Stimulated activated CD8-positive, alpha-beta memory T cell treated with anti-CD3 and anti-CD28 coated beads, Interleukin-12 subunit alpha, Interleukin-12 subunit beta, amount 100 ng/mL, for 1 hour (primary cell): ENCODE measurements at regions not wholly inside any gene's neighbourhood (a gene's known extent, or its start where the extent isn't known, plus 50 kb on each side); places are given as distances from the start of the nearest gene placed in this dataset.

Source experiments
- DNase-seq: peaks from one replicate; pipeline ENCODE4 v3.0.0-alpha.2; 2020; ENCODE audit warnings: low read depth

- no peak for DNase-seq
Observed at GRCh38 chr2:58560531-58560930, 319.4 kb upstream of the FANCL start.

GRCh38 chr2:58558881-58559280 is 317.8 kb upstream of the FANCL start:
- no peak for DNase-seq

GRCh38 chr2:58557176-58557575 is 316.1 kb upstream of the FANCL start:
- DNase-seq: no peak

- DNase-seq: no peak
Observed at GRCh38 chr2:58553937-58554336, 312.8 kb upstream of the FANCL start.

DNA sequence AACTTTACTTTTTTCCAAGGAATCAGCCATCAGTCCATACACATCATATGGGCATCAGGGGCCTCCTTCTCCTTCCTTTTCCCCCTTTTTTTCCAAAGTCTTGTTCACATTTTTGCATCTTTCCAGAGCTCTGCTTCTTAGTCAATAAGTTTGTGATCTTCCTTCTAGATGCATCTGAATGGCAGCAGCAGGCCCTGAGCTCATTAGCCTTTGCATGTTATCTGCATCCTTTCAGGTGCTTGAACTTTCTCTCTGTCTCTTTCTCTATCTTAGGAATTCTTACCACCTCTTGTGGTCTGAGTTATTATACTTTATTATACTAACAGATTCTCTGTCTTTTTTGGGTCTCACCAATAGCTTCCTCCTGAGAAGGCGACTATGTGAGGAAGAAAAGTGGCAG is 312.4 kb upstream of the FANCL start:
- DNase-seq: no peak

DNA sequence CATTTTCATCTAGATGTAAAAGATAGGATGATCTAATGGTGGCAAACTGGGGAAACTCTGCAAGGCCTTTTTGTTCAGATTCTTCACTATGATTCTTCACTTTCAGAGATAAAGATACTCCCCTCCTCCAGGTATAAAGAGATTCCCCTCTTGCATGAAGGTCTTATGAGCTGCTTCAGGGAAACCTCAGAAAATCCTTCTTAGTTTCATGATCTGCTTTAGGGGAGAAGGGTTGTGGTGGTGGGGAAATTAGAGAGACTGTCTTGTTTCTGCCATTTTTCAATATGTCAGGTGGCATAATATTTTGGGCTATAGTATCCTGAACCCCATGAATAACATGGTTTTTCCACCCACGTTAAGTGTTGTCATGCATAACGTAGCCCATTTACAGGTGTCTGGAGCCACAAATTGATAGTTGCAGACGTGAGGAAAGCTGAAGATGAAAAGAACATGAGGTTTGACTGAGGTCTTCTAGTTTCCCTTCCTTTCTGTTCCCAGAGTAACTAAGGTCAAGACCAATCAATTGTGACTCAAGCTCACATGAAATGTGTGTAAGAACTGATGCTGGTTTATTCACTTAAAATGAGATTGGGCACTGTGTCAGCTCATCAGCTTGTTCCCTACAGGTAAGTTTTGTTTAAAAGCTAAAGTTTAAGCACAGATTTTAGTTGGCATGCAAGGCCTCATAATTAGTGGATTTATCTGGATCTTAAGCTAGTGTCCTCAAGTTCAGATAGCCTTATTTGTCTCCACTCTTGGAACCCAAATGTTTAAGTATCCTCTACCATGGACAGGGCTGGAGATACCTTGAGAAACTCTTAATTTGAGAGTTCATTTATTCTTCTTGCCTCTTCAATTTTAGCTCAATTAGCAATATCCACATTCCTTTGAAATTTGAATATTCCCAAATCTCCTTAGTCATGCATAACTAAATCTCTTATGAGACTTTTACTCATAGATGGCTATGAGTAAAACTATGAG is 304.5 kb upstream of the FANCL start:
- no peak for DNase-seq

DNA sequence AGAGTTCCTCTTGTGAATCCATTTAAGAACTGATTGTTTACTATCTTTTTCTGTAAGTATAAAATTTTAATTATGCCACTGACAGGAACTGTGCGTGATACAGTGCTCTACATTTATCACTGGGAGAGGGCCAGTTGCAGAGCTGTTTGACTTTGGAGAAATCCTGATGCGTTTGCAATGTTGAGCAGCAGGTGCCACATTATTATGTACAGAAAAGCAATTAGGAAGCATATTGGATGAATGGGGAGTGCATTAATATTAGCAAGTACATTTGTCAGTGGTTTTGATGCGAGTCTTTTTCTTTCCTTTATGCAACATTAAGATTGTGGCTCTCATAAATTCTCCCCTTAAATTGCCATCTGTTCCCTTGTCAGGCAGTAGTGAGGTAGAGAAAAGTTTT is 302.3 kb upstream of the FANCL start:
- no peak for DNase-seq

GRCh38 chr2:58541511-58541910 is 300.4 kb upstream of the FANCL start:
- no peak for DNase-seq

- DNase-seq: no peak
Observed at GRCh38 chr2:58540681-58541080, 299.6 kb upstream of the FANCL start.

DNA sequence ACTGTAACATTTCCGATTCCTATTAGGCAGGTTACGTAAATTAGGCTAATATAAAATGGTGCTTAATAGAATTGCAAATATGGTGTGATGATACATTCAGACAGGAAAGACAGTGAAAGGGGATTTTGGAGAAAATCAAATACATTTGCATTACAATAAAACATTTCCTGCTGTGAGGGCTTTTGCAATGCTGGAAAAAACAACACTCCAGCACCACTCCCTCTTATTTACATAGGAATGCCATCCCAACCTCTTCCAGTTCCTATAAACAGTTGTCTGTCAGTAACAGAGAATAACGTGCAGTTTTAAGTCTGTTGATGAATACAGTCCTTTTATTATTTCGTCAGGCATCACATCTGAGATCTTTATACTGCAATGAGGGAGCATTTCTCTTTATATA is 298.8 kb upstream of the FANCL start:
- DNase-seq: no peak

GRCh38 chr2:58535990-58536389 is 294.9 kb upstream of the FANCL start:
- DNase-seq: no peak

DNA sequence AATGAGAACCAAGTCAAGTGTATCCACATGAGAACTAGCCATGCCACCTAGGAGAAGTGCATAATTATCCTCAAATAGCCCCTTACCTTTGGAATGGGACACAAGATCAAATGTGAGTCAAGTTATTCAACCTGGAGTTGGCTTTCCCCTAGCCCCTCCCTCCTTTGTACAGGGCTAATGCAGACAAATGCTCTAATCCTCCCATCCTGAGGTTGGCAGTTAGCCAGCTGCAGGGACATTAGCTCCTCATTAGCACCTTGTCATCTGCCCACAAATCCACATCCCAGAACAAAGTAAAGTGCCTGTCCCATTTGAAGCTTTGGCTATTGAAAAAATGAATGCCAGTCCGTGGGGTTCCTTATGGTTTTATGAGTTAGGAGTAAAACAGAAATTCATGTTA is 294.1 kb upstream of the FANCL start:
- no peak for DNase-seq

DNA sequence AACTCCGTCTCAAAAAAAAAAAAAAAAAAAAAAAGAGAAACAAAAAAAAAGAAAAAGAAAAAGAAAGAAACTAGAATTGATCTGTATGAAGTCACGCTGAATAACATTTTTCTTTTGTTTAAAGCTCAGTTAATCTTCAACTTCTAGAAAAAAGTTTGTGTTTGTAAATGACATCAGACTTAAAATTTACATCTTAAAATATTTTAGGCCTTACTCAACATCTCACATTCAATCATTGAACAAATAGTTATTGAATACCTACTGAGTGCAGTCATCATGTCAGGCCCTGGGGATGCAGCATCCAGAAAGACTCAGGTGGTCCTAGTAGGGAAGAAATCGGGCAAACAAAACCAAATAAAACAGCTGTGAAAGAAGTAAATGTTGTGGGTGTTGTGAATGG is 292.3 kb upstream of the FANCL start:
- no peak for DNase-seq

DNA sequence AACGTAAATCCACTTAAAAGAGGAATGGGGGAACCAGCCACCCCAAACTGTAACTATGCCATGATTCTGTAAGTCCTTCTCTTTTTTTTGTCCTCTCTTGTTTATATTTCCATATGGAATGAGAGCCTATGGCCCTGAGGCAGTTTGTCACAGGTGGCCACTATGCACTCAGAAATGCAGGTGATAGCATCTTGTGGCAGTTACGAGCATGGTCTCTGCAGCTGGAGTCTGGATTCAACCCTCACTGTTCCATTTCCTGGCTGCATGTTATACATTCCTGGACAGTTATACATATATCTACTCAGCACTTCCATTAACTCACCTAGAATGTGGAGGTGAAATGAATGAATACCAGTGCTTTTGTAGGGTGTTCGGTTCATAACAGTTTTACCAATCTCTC is 291.5 kb upstream of the FANCL start:
- DNase-seq: no peak

GRCh38 chr2:58527647-58528046 is 286.5 kb upstream of the FANCL start:
- no peak for DNase-seq

GRCh38 chr2:58521803-58522554 is 280.9 kb upstream of the FANCL start:
- no peak for DNase-seq

DNA sequence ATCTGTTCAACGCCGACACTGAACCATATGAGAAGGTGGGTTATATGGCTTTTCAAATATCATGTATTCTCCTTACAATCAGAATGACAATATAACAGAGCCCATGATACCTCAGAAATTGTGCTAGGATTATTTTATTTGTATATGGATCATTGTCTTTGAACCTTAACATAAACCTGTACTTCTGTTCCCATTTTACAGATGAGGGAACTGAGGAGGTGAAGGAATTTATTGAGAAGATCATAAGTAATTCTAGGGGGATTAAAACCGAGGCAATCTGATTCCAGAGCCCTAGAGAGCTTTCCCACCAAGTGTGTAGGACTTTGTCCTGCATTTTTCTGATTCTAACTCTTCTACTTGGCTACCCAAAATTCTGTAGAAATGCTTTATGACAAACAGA is 279.8 kb upstream of the FANCL start:
- DNase-seq: no peak

- DNase-seq: no peak
Observed at GRCh38 chr2:58517881-58518280, 276.8 kb upstream of the FANCL start.

DNA sequence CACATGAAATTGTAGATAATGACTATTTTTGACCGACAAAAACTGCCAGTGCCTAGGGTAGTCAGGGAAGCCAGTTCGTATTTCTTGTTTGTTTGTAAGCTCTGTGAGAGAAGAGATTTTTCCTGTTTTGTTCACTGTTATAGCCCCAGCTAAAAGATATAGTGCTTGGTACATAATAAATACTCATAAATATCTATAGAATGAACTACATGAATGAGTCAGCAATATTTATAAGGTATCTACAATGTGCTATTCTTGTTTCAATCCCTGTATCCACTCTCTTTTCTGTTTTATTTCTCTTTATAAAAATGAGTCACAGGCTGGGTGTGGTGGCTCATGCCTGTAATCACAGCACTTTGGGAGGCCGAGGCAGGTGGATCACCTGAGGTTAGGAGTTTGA is 275.6 kb upstream of the FANCL start:
- no peak for DNase-seq

GRCh38 chr2:58515827-58516573 is 274.9 kb upstream of the FANCL start:
- no peak for DNase-seq

- no peak for DNase-seq
Observed at GRCh38 chr2:58514252-58514651, 273.1 kb upstream of the FANCL start.

- no peak for DNase-seq
Observed at GRCh38 chr2:58512878-58513277, 271.8 kb upstream of the FANCL start.

DNA sequence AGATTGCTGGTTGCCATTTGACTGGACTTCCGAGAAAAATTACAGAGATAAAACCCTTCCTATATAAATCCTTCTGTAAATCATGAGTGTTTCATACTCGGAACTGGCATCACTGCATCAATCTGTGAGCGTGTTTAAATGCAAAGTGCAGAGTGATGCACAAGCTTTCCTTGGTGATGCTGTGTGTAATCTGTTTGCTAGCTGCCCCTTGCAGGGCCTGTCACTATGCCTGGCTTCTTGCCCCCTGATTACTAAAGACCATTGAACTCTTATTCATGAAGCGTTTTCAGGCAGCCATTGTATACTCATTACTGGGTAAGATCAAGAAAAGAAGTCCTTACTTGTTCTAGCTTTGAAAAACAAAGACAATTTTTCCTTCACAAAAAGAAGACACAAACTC is 266.9 kb upstream of the FANCL start:
- DNase-seq: no peak
